ENCODE measurements at regions not wholly inside any gene's neighbourhood (a gene's known extent, or its start where the extent isn't known, plus 50 kb on each side); places are given as distances from the start of the nearest gene placed in this dataset.

DNA sequence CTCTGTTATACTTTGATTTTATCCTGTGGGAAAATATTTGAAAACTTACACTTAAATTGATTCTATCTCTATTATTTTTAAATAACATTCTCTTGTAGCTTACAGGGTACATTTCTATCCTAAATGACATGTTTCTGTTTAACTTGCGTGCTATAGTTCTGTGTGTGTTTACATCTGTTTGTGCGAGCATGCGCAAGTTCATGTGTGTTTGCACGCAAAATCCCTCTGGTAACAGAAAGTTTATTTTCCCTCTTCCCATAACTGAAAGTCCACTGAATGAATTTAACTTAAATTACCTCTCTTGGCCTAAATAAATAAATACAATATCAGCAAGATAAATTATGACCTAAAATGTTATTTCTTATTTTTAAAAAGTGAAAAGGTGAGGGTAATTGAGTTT is 117.3 kb upstream of the NEO1 start:
- H3K4me1 ChIP-seq: no peaks in the 10 kb centered on the region
- H3K27ac ChIP-seq: no peak overlapping the region
- intact Hi-C loops (cut with DNase I; ENCODE audit: low total_unique reads): no loop called here
- H3K4me3 ChIP-seq: no peak overlapping the region
- peaks cover 0 to 3% of the 10 kb centered on the region in 2 donors for H3K27me3 ChIP-seq
- TF ChIP-seq POLR2A (IDR thresholded peaks at IDR 0.05): no peak
- TF ChIP-seq, protein P1, sequence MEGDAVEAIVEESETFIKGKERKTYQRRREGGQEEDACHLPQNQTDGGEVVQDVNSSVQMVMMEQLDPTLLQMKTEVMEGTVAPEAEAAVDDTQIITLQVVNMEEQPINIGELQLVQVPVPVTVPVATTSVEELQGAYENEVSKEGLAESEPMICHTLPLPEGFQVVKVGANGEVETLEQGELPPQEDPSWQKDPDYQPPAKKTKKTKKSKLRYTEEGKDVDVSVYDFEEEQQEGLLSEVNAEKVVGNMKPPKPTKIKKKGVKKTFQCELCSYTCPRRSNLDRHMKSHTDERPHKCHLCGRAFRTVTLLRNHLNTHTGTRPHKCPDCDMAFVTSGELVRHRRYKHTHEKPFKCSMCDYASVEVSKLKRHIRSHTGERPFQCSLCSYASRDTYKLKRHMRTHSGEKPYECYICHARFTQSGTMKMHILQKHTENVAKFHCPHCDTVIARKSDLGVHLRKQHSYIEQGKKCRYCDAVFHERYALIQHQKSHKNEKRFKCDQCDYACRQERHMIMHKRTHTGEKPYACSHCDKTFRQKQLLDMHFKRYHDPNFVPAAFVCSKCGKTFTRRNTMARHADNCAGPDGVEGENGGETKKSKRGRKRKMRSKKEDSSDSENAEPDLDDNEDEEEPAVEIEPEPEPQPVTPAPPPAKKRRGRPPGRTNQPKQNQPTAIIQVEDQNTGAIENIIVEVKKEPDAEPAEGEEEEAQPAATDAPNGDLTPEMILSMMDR (IDR thresholded peaks at IDR 0.05): no peak
- TF ChIP-seq POLR2AphosphoS5 (IDR thresholded peaks at IDR 0.05): no peak
- H3K9me3 ChIP-seq: no peaks in the 10 kb centered on the region
- DNase-seq (ENCODE audit: low spot score in 2 of 2): no peak
- H3K36me3 ChIP-seq: no peaks in the 10 kb centered on the region

DNA sequence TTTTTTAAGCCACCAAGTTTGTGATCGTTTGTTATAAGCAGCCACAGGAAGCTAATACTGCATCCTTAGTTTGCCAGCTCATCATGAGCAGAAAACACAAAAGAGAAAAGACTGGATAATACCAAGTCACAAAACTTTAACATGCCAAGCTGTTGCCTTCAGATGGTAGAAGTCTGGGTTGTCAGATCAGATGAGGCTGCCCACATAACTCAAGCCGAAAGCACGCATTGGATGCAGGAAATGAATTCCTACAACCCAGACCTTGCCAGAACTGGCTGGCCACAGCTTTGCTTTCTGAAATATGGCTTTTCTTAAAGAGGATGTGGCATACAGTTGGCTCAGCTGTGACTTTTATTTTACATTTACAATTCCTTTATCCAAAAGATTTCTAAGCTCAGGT is 118.3 kb upstream of the NEO1 start:
- no peak overlapping the region for H3K4me3 ChIP-seq
- DNase-seq (ENCODE audit: low spot score in 2 of 2): peak in 1 of 2 donors; percentile 24
- H3K36me3 ChIP-seq: no peaks in the 10 kb centered on the region
- TF ChIP-seq POLR2A (IDR thresholded peaks at IDR 0.05): no peak
- TF ChIP-seq, protein P1 (IDR thresholded peaks at IDR 0.05): no peak
- no peak for TF ChIP-seq POLR2AphosphoS5 (IDR thresholded peaks at IDR 0.05)
- no peaks in the 10 kb centered on the region for H3K9me3 ChIP-seq
- peaks cover 0 to 3% of the 10 kb centered on the region in 2 donors for H3K27me3 ChIP-seq
- H3K27ac ChIP-seq: no peak overlapping the region
- intact Hi-C loops (cut with DNase I; ENCODE audit: low total_unique reads): no loop called here
- no peaks in the 10 kb centered on the region for H3K4me1 ChIP-seq

DNA sequence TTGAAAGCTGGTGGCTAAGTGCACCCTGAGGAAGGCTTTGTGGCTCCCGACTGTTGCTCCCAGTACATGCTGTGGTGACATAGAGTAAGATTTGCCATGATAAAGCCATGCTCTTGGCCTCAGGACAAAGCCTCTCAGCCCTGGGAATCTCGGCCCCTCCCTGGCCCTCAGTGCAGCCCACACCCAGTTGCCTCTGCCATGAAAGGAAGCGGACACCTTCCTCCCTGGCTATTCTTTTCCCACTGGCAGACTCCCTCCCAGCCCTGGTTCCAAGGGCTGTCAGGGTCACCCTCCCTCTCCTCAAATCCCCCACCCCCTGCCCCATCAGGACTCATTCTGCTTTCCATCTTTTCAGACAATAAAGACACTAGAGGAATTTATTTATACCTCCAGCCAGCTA is 119.8 kb upstream of the NEO1 start:
- Histone ChIP-seq H3K27me3 (peaks cover 0 to 3% of the 10 kb centered on the region in 2 donors), H3K9me3 (no peaks in the 10 kb centered on the region), H3K4me3 (no peak overlapping the region), H3K36me3 (no peaks in the 10 kb centered on the region), H3K4me1 (no peaks in the 10 kb centered on the region), H3K27ac (no peak overlapping the region)
- DNase-seq (ENCODE audit: low spot score in 2 of 2): no peak
- TF ChIP-seq, protein P1 (IDR thresholded peaks at IDR 0.05): no peak
- TF ChIP-seq POLR2AphosphoS5 (IDR thresholded peaks at IDR 0.05): no peak
- no peak for TF ChIP-seq POLR2A (IDR thresholded peaks at IDR 0.05)
- intact Hi-C loops (cut with DNase I; ENCODE audit: low total_unique reads): no loop called here

DNA sequence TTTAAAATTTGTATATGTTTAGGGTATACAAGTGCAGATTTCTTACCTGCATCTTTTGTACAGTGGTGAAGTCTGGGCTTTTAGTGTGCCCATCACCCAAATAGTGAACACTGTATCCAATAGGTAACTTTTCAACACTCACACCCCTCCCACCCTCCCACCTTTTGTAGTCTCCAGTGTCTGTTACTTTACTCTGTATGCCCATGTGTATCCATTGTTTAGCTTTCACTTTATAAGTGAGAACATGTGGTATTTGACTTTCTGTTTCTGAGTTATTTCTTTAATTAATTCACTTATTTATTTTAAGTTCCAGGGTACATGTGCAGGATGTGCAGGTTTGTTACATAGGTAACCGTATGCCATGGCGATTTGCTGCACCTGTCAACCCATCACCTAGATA is 124.8 kb upstream of the NEO1 start:
- Histone ChIP-seq H3K36me3 (no peaks in the 10 kb centered on the region), H3K4me1 (no peaks in the 10 kb centered on the region), H3K27ac (no peak overlapping the region), H3K27me3 (peaks cover 0 to 3% of the 10 kb centered on the region in 2 donors), H3K4me3 (no peak overlapping the region), H3K9me3 (no peaks in the 10 kb centered on the region)
- TF ChIP-seq POLR2A (IDR thresholded peaks at IDR 0.05) (no peak), POLR2AphosphoS5 (IDR thresholded peaks at IDR 0.05) (no peak)
- TF ChIP-seq, protein P1 (IDR thresholded peaks at IDR 0.05): no peak
- no peak for DNase-seq (ENCODE audit: low spot score in 2 of 2)
- intact Hi-C loops (cut with DNase I; ENCODE audit: low total_unique reads): no loop called here

DNA sequence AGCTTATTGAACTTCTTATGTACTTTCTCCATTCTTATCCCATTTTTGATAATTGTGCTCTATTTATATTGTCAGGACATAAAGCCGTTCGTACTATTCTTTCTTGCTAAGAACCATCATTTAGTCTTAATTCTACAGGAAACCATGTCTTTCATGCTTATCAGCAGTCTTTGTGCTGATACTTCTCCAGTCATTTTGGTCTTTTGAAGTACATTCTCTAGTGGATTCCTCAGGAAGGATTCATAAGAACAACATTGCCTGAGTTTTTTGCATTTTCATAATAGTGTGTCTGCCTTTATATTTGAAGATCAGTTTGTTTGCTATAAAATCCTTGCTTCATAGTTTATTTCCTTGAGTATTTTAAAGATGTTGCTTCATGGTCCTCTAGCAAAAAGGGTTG is 126.6 kb upstream of the NEO1 start:
- TF ChIP-seq POLR2A (IDR thresholded peaks at IDR 0.05): no peak
- TF ChIP-seq POLR2AphosphoS5 (IDR thresholded peaks at IDR 0.05): no peak
- TF ChIP-seq, protein P1 (IDR thresholded peaks at IDR 0.05): no peak
- H3K27ac ChIP-seq: no peak overlapping the region
- intact Hi-C loops (cut with DNase I; ENCODE audit: low total_unique reads): no loop called here
- H3K4me1 ChIP-seq: no peaks in the 10 kb centered on the region
- H3K9me3 ChIP-seq: no peaks in the 10 kb centered on the region
- no peak overlapping the region for H3K4me3 ChIP-seq
- DNase-seq (ENCODE audit: low spot score in 2 of 2): no peak
- peaks cover 0 to 3% of the 10 kb centered on the region in 2 donors for H3K27me3 ChIP-seq
- no peaks in the 10 kb centered on the region for H3K36me3 ChIP-seq

Measured in breast epithelium (tissue), 4 donors.